ENCODE measurements at regions not wholly inside any gene's neighbourhood (a gene's known extent, or its start where the extent isn't known, plus 50 kb on each side); places are given as distances from the start of the nearest gene placed in this dataset.

- no peak for TF ChIP-seq CTCF (IDR thresholded peaks at IDR 0.05; ENCODE audit: extremely low read depth in 1 of 2, insufficient read depth in 1 of 2, low read depth in 1 of 2, low read length in 2 of 2)
- TF ChIP-seq POLR2AphosphoS5 (IDR thresholded peaks at IDR 0.05; ENCODE audit: insufficient read depth, low read depth, low read length) = no peak
- no peak for TF ChIP-seq EZH2 (IDR thresholded peaks at IDR 0.05; ENCODE audit: borderline replicate concordance, low read depth, low read length, severe bottlenecking)
- TF ChIP-seq POLR2A (IDR thresholded peaks at IDR 0.05; ENCODE audit: low read depth, low read length) = no peak
- no peak for TF ChIP-seq MYC (IDR thresholded peaks at IDR 0.05; ENCODE audit: low read depth, low read length)
- no peak for TF ChIP-seq GATA2 (IDR thresholded peaks at IDR 0.05; ENCODE audit: insufficient read depth, insufficient read length, low read depth, low read length)
- no peak for TF ChIP-seq MAX (IDR thresholded peaks at IDR 0.05; ENCODE audit: insufficient read depth, insufficient read length)
- no peak for TF ChIP-seq JUN (IDR thresholded peaks at IDR 0.05; ENCODE audit: borderline replicate concordance, insufficient read depth, insufficient read length, low read depth)
Measured at GRCh38 chr19:29044037-29044436, 168.9 kb downstream of the UQCRFS1 start.

All from endothelial cell of umbilical vein (primary cell).